Putamen (tissue), 1 donor: ENCODE measurements at regions not wholly inside any gene's neighbourhood (a gene's known extent, or its start where the extent isn't known, plus 50 kb on each side); places are given as distances from the start of the nearest gene placed in this dataset.

Experiments
- DNase-seq: peaks from one replicate; pipeline ENCODE4 v3.0.0-alpha.2; 2016; ENCODE audit warnings: low spot score

GRCh38 chr6:148053209-148053608 is 289.4 kb upstream of the SASH1 start:
- no peak for DNase-seq

GRCh38 chr6:148053796-148054195 is 288.8 kb upstream of the SASH1 start:
- DNase-seq, result no peak

- DNase-seq, result no peak
Measured at GRCh38 chr6:148054219-148054618, 288.4 kb upstream of the SASH1 start.

GRCh38 chr6:148055419-148055818 is 287.2 kb upstream of the SASH1 start:
- no peak for DNase-seq

- no peak for DNase-seq
Measured at GRCh38 chr6:148059869-148060268, 282.8 kb upstream of the SASH1 start.

- no peak for DNase-seq
Measured at GRCh38 chr6:148064406-148065134, 278.1 kb upstream of the SASH1 start.

GRCh38 chr6:148068437-148069061 is 274.1 kb upstream of the SASH1 start:
- no peak for DNase-seq

- DNase-seq, result no peak
Measured at GRCh38 chr6:148069256-148069655, 273.4 kb upstream of the SASH1 start.

GRCh38 chr6:148074291-148074690 is 268.3 kb upstream of the SASH1 start:
- no peak for DNase-seq

GRCh38 chr6:148074738-148075137 is 267.9 kb upstream of the SASH1 start:
- no peak for DNase-seq

- no peak for DNase-seq
Measured at GRCh38 chr6:148075352-148075751, 267.3 kb upstream of the SASH1 start.

GRCh38 chr6:148076051-148076450 is 266.6 kb upstream of the SASH1 start:
- no peak for DNase-seq

GRCh38 chr6:148080315-148080714 is 262.3 kb upstream of the SASH1 start:
- DNase-seq, result peak; percentile 61

GRCh38 chr6:148081076-148081475 is 261.6 kb upstream of the SASH1 start:
- DNase-seq, result no peak

GRCh38 chr6:148082044-148082443 is 260.6 kb upstream of the SASH1 start:
- DNase-seq, result no peak

GRCh38 chr6:148082696-148083095 is 259.9 kb upstream of the SASH1 start:
- no peak for DNase-seq

GRCh38 chr6:148085631-148086331 is 256.9 kb upstream of the SASH1 start:
- DNase-seq, result no peak

- no peak for DNase-seq
Measured at GRCh38 chr6:148086386-148086785, 256.3 kb upstream of the SASH1 start.

- DNase-seq, result no peak
Measured at GRCh38 chr6:148086843-148087242, 255.8 kb upstream of the SASH1 start.

GRCh38 chr6:148087659-148088058 is 255.0 kb upstream of the SASH1 start:
- no peak for DNase-seq

GRCh38 chr6:148090326-148090725 is 252.3 kb upstream of the SASH1 start:
- no peak for DNase-seq

- DNase-seq, result no peak
Measured at GRCh38 chr6:148091394-148091793, 251.2 kb upstream of the SASH1 start.

GRCh38 chr6:148103436-148103835 is 239.2 kb upstream of the SASH1 start:
- no peak for DNase-seq
